Muscle layer of colon (tissue), 2 donors: ENCODE measurements at regions not wholly inside any gene's neighbourhood (a gene's known extent, or its start where the extent isn't known, plus 50 kb on each side); places are given as distances from the start of the nearest gene placed in this dataset.

Experiments used
- H3K27ac ChIP-seq: one replicate; pipeline ENCODE4 v1.7.0; 2013; ENCODE audit warnings: low read depth, mild to moderate bottlenecking, low read length, moderate library complexity
- H3K27me3 ChIP-seq, 2 donors: one replicate each; pipeline ENCODE4 v1.7.0; 2013; ENCODE audit warnings: low read length in 2 of 2, mild to moderate bottlenecking in 2 of 2; ENCODE audit not compliant: insufficient read depth in 2 of 2, control insufficient read depth in 1 of 2
- H3K36me3 ChIP-seq: one replicate; pipeline ENCODE4 v1.7.0; 2013; ENCODE audit warnings: mild to moderate bottlenecking, low read length; ENCODE audit not compliant: insufficient read depth
- H3K4me1 ChIP-seq: one replicate; pipeline ENCODE4 v1.7.0; 2013; ENCODE audit warnings: mild to moderate bottlenecking, low read length; ENCODE audit not compliant: insufficient read depth
- H3K4me3 ChIP-seq, 2 donors: one replicate each; pipeline ENCODE4 v1.7.0; 2013; ENCODE audit warnings: low read length in 2 of 2, low read depth in 1 of 2, mild to moderate bottlenecking in 1 of 2, moderate library complexity in 1 of 2
- H3K9ac ChIP-seq: one replicate; pipeline ENCODE4 v1.7.0; 2013; ENCODE audit warnings: low read length
- H3K9me3 ChIP-seq: one replicate; pipeline ENCODE4 v1.7.0; 2013; ENCODE audit warnings: mild to moderate bottlenecking, low read length
- donor health status: abdominal sarcoma.
- donor health status: Adenocarcinoma of cecum.

- Histone ChIP-seq H3K36me3 (no peaks in the 10 kb centered on the region), H3K4me3 (no peak overlapping the region), H3K27ac (no peak overlapping the region), H3K4me1 (no peaks in the 10 kb centered on the region), H3K9me3 (no peaks in the 10 kb centered on the region), H3K27me3 (no peaks in the 10 kb centered on the region), H3K9ac (no peak overlapping the region)
Observed at GRCh38 chr12:60874091-60874490, 1278.3 kb downstream of the SLC16A7 start.

- H3K27ac ChIP-seq = no peak overlapping the region
- no peaks in the 10 kb centered on the region for H3K9me3 ChIP-seq
- H3K4me3 ChIP-seq = no peak overlapping the region
- no peaks in the 10 kb centered on the region for H3K4me1 ChIP-seq
- H3K36me3 ChIP-seq = no peaks in the 10 kb centered on the region
- no peaks in the 10 kb centered on the region for H3K27me3 ChIP-seq
- H3K9ac ChIP-seq = no peak overlapping the region
Observed at GRCh38 chr12:60920841-60921495, 1325.1 kb downstream of the SLC16A7 start.

GRCh38 chr12:60921541-60921940 lies 1325.7 kb downstream of the SLC16A7 start:
- Histone ChIP-seq H3K27me3 (no peaks in the 10 kb centered on the region), H3K9me3 (no peaks in the 10 kb centered on the region), H3K27ac (no peak overlapping the region), H3K4me1 (no peaks in the 10 kb centered on the region), H3K4me3 (no peak overlapping the region), H3K9ac (no peak overlapping the region), H3K36me3 (no peaks in the 10 kb centered on the region)

GRCh38 chr12:60926256-60926655 lies 1330.4 kb downstream of the SLC16A7 start:
- no peaks in the 10 kb centered on the region for H3K9me3 ChIP-seq
- no peak overlapping the region for H3K9ac ChIP-seq
- no peaks in the 10 kb centered on the region for H3K36me3 ChIP-seq

GRCh38 chr12:60930151-60930550 lies 1330.1 kb upstream of the USP15 start:
- Histone ChIP-seq H3K4me3 (no peak overlapping the region), H3K36me3 (no peaks in the 10 kb centered on the region), H3K27me3 (no peaks in the 10 kb centered on the region), H3K9ac (no peak overlapping the region), H3K27ac (no peak overlapping the region), H3K4me1 (no peaks in the 10 kb centered on the region), H3K9me3 (peaks cover 4% of the 10 kb centered on the region)

More at GRCh38 chr12:60926256-60926655, 1330.4 kb downstream of the SLC16A7 start:
- Histone ChIP-seq H3K4me1 (no peaks in the 10 kb centered on the region), H3K27me3 (no peaks in the 10 kb centered on the region), H3K4me3 (no peak overlapping the region), H3K27ac (no peak overlapping the region)

GRCh38 chr12:60935981-60936761 lies 1324.0 kb upstream of the USP15 start:
- Histone ChIP-seq H3K4me3 (no peak overlapping the region), H3K27ac (no peak overlapping the region), H3K27me3 (no peaks in the 10 kb centered on the region), H3K36me3 (no peaks in the 10 kb centered on the region), H3K9ac (no peak overlapping the region), H3K4me1 (no peaks in the 10 kb centered on the region), H3K9me3 (peaks cover 4% of the 10 kb centered on the region)

- no peaks in the 10 kb centered on the region for H3K36me3 ChIP-seq
- no peak overlapping the region for H3K27ac ChIP-seq
- no peak overlapping the region for H3K4me3 ChIP-seq
- no peaks in the 10 kb centered on the region for H3K4me1 ChIP-seq
- no peak overlapping the region for H3K9ac ChIP-seq
- H3K27me3 ChIP-seq = no peaks in the 10 kb centered on the region
- H3K9me3 ChIP-seq = no peaks in the 10 kb centered on the region
Observed at GRCh38 chr12:60947533-60947932, 1312.7 kb upstream of the USP15 start.

GRCh38 chr12:60967128-60967527 lies 1293.1 kb upstream of the USP15 start:
- Histone ChIP-seq H3K36me3 (no peaks in the 10 kb centered on the region), H3K4me1 (no peaks in the 10 kb centered on the region), H3K9ac (no peak overlapping the region), H3K9me3 (no peaks in the 10 kb centered on the region), H3K27ac (no peak overlapping the region), H3K4me3 (no peak overlapping the region), H3K27me3 (no peaks in the 10 kb centered on the region)

- H3K27ac ChIP-seq = no peak overlapping the region
- no peaks in the 10 kb centered on the region for H3K9me3 ChIP-seq
- H3K4me1 ChIP-seq = no peaks in the 10 kb centered on the region
- H3K36me3 ChIP-seq = no peaks in the 10 kb centered on the region
- no peak overlapping the region for H3K9ac ChIP-seq
- H3K27me3 ChIP-seq = no peaks in the 10 kb centered on the region
- H3K4me3 ChIP-seq = no peak overlapping the region
Observed at GRCh38 chr12:60977966-60978365, 1282.2 kb upstream of the USP15 start.

GRCh38 chr12:60980558-60980957 lies 1279.6 kb upstream of the USP15 start:
- Histone ChIP-seq H3K27ac (no peak overlapping the region), H3K27me3 (no peaks in the 10 kb centered on the region), H3K36me3 (no peaks in the 10 kb centered on the region), H3K4me3 (no peak overlapping the region), H3K9me3 (no peaks in the 10 kb centered on the region), H3K9ac (no peak overlapping the region), H3K4me1 (no peaks in the 10 kb centered on the region)

GRCh38 chr12:60981473-60981872 lies 1278.7 kb upstream of the USP15 start:
- Histone ChIP-seq H3K36me3 (no peaks in the 10 kb centered on the region), H3K4me1 (no peaks in the 10 kb centered on the region), H3K9ac (no peak overlapping the region), H3K27ac (no peak overlapping the region), H3K4me3 (no peak overlapping the region), H3K9me3 (no peaks in the 10 kb centered on the region), H3K27me3 (no peaks in the 10 kb centered on the region)

GRCh38 chr12:60992087-60992486 lies 1268.1 kb upstream of the USP15 start:
- H3K9me3 ChIP-seq = no peaks in the 10 kb centered on the region
- H3K4me1 ChIP-seq = no peaks in the 10 kb centered on the region
- H3K4me3 ChIP-seq = no peak overlapping the region
- H3K36me3 ChIP-seq = no peaks in the 10 kb centered on the region
- H3K9ac ChIP-seq = no peak overlapping the region
- no peak overlapping the region for H3K27ac ChIP-seq
- H3K27me3 ChIP-seq = no peaks in the 10 kb centered on the region
